ENCODE measurements at regions not wholly inside any gene's neighbourhood (a gene's known extent, or its start where the extent isn't known, plus 50 kb on each side); places are given as distances from the start of the nearest gene placed in this dataset.

GRCh38 chr15:93162560-93162959 lies 73.5 kb upstream of the RGMA start:
- DNase-seq (ENCODE audit: low spot score), result no peak

- no peak for DNase-seq (ENCODE audit: low spot score)
Observed at GRCh38 chr15:93159930-93160329, 70.9 kb upstream of the RGMA start.

GRCh38 chr15:93158097-93158900 lies 69.3 kb upstream of the RGMA start:
- DNase-seq (ENCODE audit: low spot score), result no peak

DNA sequence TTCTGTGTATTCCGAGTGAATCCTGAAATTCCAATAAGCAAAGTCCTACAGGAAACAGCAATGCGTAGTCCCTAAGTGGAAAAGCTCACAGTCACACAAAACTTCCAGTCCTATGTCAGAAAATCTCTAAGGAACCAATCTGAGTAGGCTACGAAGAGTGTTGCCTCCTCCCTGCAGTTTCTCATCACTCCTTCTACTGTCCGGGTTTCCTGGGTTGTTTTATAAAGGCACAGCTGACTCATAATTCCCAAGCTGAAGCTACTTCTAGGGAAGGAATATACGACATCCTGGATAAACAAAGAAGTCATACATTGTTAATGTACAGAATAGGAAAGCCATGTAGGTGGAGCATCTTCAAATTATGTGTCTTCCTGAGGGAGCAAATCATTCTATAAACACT lies 65.7 kb upstream of the RGMA start:
- DNase-seq (ENCODE audit: low spot score), result no peak

DNA sequence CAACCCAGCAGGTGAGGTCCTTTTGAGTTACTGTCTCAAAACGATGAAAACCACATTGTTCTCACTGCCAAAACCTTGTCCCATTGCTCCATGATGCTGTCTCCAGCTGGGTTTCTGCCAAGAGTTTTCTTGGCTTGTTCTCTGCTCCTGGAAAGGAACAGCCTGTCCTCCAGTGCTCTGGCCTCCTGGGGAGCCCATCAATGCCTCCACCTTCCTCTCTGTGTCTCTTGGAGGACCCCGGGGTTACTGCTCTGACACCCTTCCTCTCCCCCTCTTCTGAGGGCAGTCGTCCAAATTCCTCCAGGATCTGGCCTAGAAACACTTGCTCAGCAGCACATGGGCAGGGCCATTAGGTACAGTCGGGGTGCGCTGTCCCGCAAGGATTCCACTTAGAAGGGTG lies 63.9 kb upstream of the RGMA start:
- DNase-seq (ENCODE audit: low spot score), result no peak

DNA sequence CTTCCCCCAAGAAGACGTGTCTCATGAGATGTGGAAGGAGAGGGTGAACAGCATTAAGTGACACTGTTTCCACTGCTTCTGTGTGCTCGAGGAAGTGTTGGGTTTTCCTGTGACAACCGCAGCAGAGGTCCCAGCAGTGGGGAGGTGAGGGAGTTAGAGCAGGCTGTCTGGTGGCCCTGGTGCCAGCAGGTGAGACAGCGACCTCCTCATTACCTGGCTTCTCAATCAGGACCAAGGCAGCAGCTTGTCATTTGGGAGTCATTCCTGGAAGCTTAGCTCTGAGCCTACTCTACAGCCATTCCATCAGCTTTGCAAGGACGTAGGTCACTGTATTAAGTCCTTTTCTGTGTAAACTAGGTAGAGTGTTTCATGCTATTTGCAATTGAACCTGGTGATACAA lies 63.3 kb upstream of the RGMA start:
- DNase-seq (ENCODE audit: low spot score), result no peak

DNA sequence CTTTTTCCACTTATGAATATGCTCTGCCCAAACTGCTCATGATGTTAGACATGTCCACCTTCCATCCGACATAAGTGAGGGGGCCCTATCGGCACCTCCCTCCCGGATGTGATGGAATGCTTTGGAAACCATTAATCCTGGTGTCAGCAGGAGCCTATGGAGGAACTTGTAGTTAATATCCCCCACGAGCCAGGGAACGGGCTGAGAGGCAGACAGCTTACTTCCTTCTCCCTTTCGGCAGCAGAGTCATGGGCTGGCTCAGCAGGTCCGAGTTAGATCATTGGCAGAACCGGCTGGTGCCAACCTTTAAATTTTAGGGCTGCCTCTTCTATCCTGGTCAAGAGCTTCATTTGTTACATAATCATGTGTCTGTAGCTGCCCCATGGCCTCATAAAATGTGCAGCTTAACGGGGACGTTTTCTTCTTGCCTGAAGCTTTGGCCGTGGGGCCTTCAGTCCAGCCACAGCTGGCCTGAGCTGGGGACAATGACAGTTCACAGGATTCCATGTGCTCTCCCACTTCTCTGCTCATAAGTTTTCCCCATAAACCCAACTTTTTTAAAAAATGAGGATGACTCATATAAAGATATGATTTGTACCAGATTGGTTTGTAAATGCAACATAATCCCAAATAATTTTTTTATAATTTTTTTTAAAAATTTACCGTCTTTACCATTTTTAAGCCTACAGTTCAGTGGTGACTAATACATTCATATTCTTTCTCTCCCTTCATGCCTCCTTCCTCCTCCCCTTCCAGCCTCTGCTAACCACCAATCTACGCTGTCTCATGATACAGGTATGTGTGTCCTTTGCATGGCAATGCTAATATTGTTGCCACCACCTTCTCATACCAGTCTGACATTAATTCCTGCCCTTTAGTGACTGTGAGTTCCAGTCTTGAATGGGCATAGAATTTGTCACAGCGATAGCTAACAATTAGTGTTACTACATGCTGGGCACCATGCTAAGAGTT lies 62.2 kb upstream of the RGMA start:
- DNase-seq (ENCODE audit: low spot score), result no peak

GRCh38 chr15:93146601-93147000 lies 57.6 kb upstream of the RGMA start:
- no peak for DNase-seq (ENCODE audit: low spot score)

- no peak for DNase-seq (ENCODE audit: low spot score)
Observed at GRCh38 chr15:93146196-93146595, 57.2 kb upstream of the RGMA start.

DNA sequence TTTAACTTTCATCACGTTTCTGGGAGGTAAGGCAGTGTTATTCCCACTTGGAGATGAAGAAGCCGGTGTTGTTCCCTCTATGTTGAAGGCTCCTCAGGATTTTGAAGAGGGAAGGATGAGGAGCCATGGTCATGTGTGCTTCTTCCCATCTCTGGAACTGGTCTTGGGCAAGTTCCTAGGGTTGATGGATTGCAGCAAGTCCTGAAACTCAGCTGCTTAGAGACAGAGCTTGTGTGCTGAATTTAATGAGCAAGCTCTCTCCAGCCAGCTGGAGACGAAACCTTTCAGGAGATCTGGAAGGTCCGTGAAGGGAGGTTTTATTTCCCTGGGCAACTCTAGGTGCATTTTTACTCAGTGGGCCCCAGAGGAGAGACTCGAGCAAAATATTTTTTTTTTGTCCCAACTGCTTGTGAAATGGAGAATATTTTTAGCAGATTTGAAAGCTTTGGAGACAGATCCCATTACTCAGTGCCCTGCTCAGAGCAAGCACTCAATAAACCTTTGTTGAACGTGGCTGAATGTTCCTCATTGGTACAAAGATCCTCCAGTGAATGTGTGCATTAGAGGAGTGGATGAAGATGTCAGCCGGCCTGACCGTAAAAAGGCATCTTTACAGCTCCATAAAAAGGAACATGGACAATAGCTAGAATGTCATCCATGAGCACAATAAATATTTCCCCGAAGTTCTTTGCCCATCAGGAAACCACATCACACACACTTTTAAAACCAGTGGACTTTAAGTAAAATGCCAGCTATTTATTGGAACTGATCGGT lies 55.6 kb upstream of the RGMA start:
- DNase-seq (ENCODE audit: low spot score), result no peak

DNA sequence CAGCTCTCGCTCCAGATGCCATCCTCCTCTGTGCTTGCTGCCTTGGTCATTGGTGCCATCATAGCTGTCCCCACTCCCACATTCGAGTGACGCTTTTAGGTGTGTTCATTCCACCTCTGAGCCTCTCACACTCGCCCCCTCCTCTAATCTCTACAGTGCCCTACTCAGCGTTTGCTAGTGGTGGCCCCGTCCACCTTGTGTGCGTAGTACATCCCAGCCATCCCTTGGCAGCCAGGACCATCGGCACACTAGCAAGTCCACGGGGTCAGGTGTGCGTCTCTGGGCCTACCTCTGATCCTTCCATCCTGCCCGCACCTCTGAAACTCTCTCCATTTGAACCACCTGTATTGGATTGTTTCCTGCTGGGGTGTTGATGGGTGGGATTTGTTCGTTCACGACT lies 54.2 kb upstream of the RGMA start:
- DNase-seq (ENCODE audit: low spot score), result no peak

GRCh38 chr15:93141371-93141794 lies 52.4 kb upstream of the RGMA start:
- no peak for DNase-seq (ENCODE audit: low spot score)

DNA sequence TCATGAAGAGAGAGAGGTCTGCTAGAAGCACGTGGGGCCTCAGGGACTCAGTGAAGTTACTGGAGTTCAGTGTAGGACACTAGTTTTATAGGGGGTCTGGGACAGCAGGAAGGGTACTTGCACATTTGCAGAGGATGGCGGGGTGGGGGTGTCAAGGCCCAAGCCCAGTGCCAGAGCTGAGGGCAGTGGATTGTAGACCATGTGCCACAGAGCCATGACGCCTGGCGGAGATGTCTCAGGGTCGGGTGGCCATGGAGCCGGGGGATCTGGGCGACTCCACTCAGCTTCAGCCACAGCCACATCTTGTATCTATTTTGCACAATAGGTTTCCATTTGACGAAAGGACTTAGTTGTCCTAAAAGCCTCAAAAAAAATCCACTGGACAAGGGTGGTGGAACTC lies 50.4 kb upstream of the RGMA start:
- DNase-seq (ENCODE audit: low spot score), result no peak

DNA sequence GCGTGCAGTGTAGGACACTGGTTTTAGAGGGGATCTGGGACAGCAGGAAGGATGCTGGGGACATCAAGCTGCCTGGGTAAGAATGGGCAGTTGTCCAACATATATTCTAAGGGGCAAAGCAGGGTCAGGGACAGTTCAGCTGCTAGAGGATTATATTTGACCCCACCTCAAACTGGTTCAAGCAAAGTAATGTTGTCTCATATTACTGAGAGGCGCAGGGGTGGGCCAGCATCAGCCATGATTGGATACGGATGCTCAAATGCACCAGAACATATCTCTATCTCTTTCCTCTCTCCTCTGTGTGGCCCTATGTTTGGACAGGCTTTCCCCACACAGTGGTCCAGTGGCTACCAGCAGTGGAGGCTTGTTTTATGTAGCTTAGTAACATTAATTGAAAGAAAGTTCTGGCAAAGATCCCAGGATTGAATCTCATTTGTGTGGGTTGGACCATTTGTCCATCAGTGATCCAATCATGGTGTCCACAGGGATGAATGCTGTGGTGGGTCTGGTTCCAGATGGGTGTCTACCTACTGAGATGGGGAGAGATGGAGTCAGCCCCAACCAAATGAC lies 49.8 kb upstream of the RGMA start:
- no peak for DNase-seq (ENCODE audit: low spot score)
